Progenitor cell of endocrine pancreas (in vitro differentiated cells): ENCODE measurements at regions not wholly inside any gene's neighbourhood (a gene's known extent, or its start where the extent isn't known, plus 50 kb on each side); places are given as distances from the start of the nearest gene placed in this dataset.

Experiments
- DNase-seq: peaks from one replicate; pipeline ENCODE4 v3.0.0; 2021; ENCODE audit warnings: low spot score; ENCODE audit not compliant: unreplicated experiment
- H3K27ac Mint-ChIP-seq: 2 replicates; pipeline ENCODE4 v1.8.0; 2021; ENCODE audit warnings: mild to moderate bottlenecking, moderate library complexity, mixed read lengths
- H3K27me3 Mint-ChIP-seq: 2 replicates; pipeline ENCODE4 v1.8.0; 2021; ENCODE audit warnings: mixed read lengths
- H3K36me3 Mint-ChIP-seq: 2 replicates; pipeline ENCODE4 v1.8.0; 2022; ENCODE audit warnings: mixed read lengths; ENCODE audit not compliant: insufficient read depth
- H3K4me1 Mint-ChIP-seq: 2 replicates; pipeline ENCODE4 v1.8.0; 2021; ENCODE audit warnings: low read depth, mixed read lengths
- H3K4me3 Mint-ChIP-seq: 2 replicates; pipeline ENCODE4 v1.8.0; 2021; ENCODE audit warnings: low read depth, mild to moderate bottlenecking, moderate library complexity, mixed read lengths
- H3K9me3 Mint-ChIP-seq: 2 replicates; pipeline ENCODE4 v1.8.0; 2021; ENCODE audit warnings: low read depth, mixed read lengths
- CTCF ChIP-seq: fragments of 200-600 bp; sonication (generic); IDR thresholded peaks from one replicate; pipeline ENCODE4 v1.5.0; 2021; ENCODE audit warnings: antibody characterized with exemption, mild to moderate bottlenecking; ENCODE audit not compliant: unreplicated experiment

GRCh38 chr2:7598402-7598801 is 681.2 kb downstream of the RNF144A start:
- TF ChIP-seq CTCF = no peak
- Mint-ChIP-seq H3K4me1 (no peaks in the 10 kb centered on the region), H3K27me3 (no peaks in the 10 kb centered on the region), H3K9me3 (no peaks in the 10 kb centered on the region), H3K36me3 (no peaks in the 10 kb centered on the region), H3K27ac (no peak overlapping the region), H3K4me3 (no peak overlapping the region)
- no peak for DNase-seq

GRCh38 chr2:7599462-7600258 is 682.4 kb downstream of the RNF144A start:
- no peaks in the 10 kb centered on the region for H3K27me3 Mint-ChIP-seq
- H3K27ac Mint-ChIP-seq = no peak overlapping the region
- H3K4me1 Mint-ChIP-seq = no peaks in the 10 kb centered on the region
- H3K9me3 Mint-ChIP-seq = no peaks in the 10 kb centered on the region
- no peak overlapping the region for H3K4me3 Mint-ChIP-seq
- DNase-seq = no peak
- TF ChIP-seq CTCF = no peak
- H3K36me3 Mint-ChIP-seq = no peaks in the 10 kb centered on the region

GRCh38 chr2:7601990-7602389 is 684.8 kb downstream of the RNF144A start:
- H3K36me3 Mint-ChIP-seq = no peaks in the 10 kb centered on the region
- no peaks in the 10 kb centered on the region for H3K4me1 Mint-ChIP-seq
- DNase-seq = no peak
- no peak overlapping the region for H3K4me3 Mint-ChIP-seq
- H3K27me3 Mint-ChIP-seq = peaks cover 3% of the 10 kb centered on the region
- TF ChIP-seq CTCF = no peak
- H3K9me3 Mint-ChIP-seq = no peaks in the 10 kb centered on the region
- no peak overlapping the region for H3K27ac Mint-ChIP-seq

- no peak overlapping the region for H3K4me3 Mint-ChIP-seq
- no peak overlapping the region for H3K27ac Mint-ChIP-seq
- no peaks in the 10 kb centered on the region for H3K9me3 Mint-ChIP-seq
- TF ChIP-seq CTCF = no peak
- H3K36me3 Mint-ChIP-seq = no peaks in the 10 kb centered on the region
- no peak for DNase-seq
- no peaks in the 10 kb centered on the region for H3K4me1 Mint-ChIP-seq
- H3K27me3 Mint-ChIP-seq = peaks cover 7% of the 10 kb centered on the region
These were observed 687.2 kb downstream of the RNF144A start for GRCh38 chr2:7604456-7604855.

GRCh38 chr2:7607441-7608173 is 690.4 kb downstream of the RNF144A start:
- H3K36me3 Mint-ChIP-seq = no peaks in the 10 kb centered on the region
- H3K27me3 Mint-ChIP-seq = peaks cover 11% of the 10 kb centered on the region
- H3K9me3 Mint-ChIP-seq = no peaks in the 10 kb centered on the region
- no peaks in the 10 kb centered on the region for H3K4me1 Mint-ChIP-seq
- H3K27ac Mint-ChIP-seq = no peak overlapping the region
- no peak overlapping the region for H3K4me3 Mint-ChIP-seq
- no peak for TF ChIP-seq CTCF
- no peak for DNase-seq
